ENCODE measurements at regions not wholly inside any gene's neighbourhood (a gene's known extent, or its start where the extent isn't known, plus 50 kb on each side); places are given as distances from the start of the nearest gene placed in this dataset.

- no peak for DNase-seq (ENCODE audit: low read depth in 3 of 3, low spot score in 1 of 3)
Measured at GRCh38 chr1:67635055-67635809, 49.8 kb upstream of the GADD45A start.
